Esophagus muscularis mucosa (tissue), 4 donors: ENCODE measurements at regions not wholly inside any gene's neighbourhood (a gene's known extent, or its start where the extent isn't known, plus 50 kb on each side); places are given as distances from the start of the nearest gene placed in this dataset.
"Not testable (repeated sequence)": the region's sequence is repeated elsewhere in the genome, so short reads cannot be mapped to it uniquely, and the experiment has no call there.

Experiments used
- DNase-seq: peaks from one replicate; pipeline ENCODE4 v3.0.0-alpha.2; 2017; ENCODE audit errors: extremely low spot score
- H3K27ac ChIP-seq, 4 donors: fragments of 200-600 bp; sonication (generic); replicated peaks in 1 of 4; 1 replicate in 3 of 4; 2 replicates in 1 of 4; pipeline ENCODE4 v1.5.1; 2016 to 2019; ENCODE audit warnings: mild to moderate bottlenecking in 1 of 4
- H3K27me3 ChIP-seq, 4 donors: fragments of 200-600 bp; sonication (generic); one replicate each; pipeline versions ENCODE4 v1.5.1 to v1.6.0; 2016 to 2019
- H3K36me3 ChIP-seq, 4 donors: fragments of 200-600 bp; sonication (generic); one replicate each; pipeline ENCODE4 v1.5.1; 2016 to 2019
- H3K4me1 ChIP-seq, 4 donors: fragments of 200-600 bp; sonication (generic); one replicate each; pipeline ENCODE4 v1.5.1; 2016 to 2019
- H3K4me3 ChIP-seq, 4 donors: fragments of 200-600 bp; sonication (generic); 1 replicate in 2 of 4; 2 replicates in 2 of 4; pipeline ENCODE4 v1.5.1; 2016 to 2019; ENCODE audit warnings: mild to moderate bottlenecking in 4 of 4, moderate library complexity in 1 of 4
- H3K9me3 ChIP-seq, 4 donors: fragments of 200-600 bp; sonication (generic); 1 replicate in 3 of 4; 2 replicates in 1 of 4; pipeline ENCODE4 v1.5.1; 2016 to 2019
- EP300 ChIP-seq: sonication (generic); formaldehyde crosslinking; IDR thresholded peaks from one replicate; pipeline ENCODE4 v1.6.1; 2017; ENCODE audit warnings: antibody characterized with exemption
- POLR2A ChIP-seq: fragments of 450-650 bp; IDR thresholded peaks from one replicate; pipeline ENCODE4 v1.6.1; 2017; ENCODE audit warnings: antibody characterized with exemption, moderate library complexity, mild to moderate bottlenecking, low read depth
- POLR2AphosphoS5 ChIP-seq, 2 donors: sonication (generic); formaldehyde crosslinking; IDR thresholded peaks; one replicate each; pipeline ENCODE4 v1.6.1; 2017; ENCODE audit warnings: antibody characterized with exemption in 2 of 2
- WGBS: methylation state at CpG from one replicate; pipeline ENCODE4 v1.1.5; 2018; 5-methylcytosine and 5-hydroxymethylcytosine counted together
- intact Hi-C: fragments of 100-400 bp; cut with DNase I; formaldehyde crosslinking; loops from one replicate; pipeline ENCODE4 v1.15.1; 2023
- TF ChIP-seq, protein P1 (sequence below), 3 experiments: fragments of 200-600 bp in 2 of 3; fragments of 450-650 bp in 1 of 3; sonication (generic) in 2 of 3; IDR thresholded peaks; one replicate each; pipeline ENCODE4 v1.5.1; 2017 to 2019; ENCODE audit warnings: antibody characterized with exemption in 3 of 3, mild to moderate bottlenecking in 2 of 3, moderate library complexity in 1 of 3

DNA sequence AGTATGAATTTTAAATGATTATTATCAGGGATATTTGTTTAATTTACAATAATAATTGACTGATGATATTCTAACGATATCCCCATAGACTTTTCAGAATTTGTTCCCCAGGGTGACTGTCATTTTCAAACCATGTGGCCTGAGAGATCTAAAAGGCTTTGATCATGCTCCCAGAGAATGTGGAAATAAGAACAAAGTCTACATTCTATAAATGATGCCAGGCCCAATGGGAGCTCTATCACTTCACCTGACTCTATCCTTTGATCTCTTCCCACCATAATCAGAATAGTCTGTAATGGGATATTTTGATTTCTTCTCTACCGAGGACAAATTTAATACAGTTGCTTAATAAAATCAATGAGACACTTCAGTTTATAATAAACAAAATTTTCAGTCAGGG is 483.4 kb upstream of the IRAK1BP1 start:
- 45% methylated on average over 2 of the region's 2 CpGs for WGBS
- Histone ChIP-seq H3K9me3 (peaks cover 0 to 13% (median 0%) of the 10 kb centered on the region in 4 donors), H3K4me3 (no peak overlapping the region), H3K4me1 (no peaks in the 10 kb centered on the region), H3K27ac (no peak overlapping the region), H3K27me3 (no peaks in the 10 kb centered on the region), H3K36me3 (no peaks in the 10 kb centered on the region)
- DNase-seq = no peak
- intact Hi-C loops = no loop called here
- TF ChIP-seq POLR2AphosphoS5 (IDR thresholded peaks at IDR 0.05) (no peak), EP300 (no peak), POLR2A (no peak)
- TF ChIP-seq, protein P1, sequence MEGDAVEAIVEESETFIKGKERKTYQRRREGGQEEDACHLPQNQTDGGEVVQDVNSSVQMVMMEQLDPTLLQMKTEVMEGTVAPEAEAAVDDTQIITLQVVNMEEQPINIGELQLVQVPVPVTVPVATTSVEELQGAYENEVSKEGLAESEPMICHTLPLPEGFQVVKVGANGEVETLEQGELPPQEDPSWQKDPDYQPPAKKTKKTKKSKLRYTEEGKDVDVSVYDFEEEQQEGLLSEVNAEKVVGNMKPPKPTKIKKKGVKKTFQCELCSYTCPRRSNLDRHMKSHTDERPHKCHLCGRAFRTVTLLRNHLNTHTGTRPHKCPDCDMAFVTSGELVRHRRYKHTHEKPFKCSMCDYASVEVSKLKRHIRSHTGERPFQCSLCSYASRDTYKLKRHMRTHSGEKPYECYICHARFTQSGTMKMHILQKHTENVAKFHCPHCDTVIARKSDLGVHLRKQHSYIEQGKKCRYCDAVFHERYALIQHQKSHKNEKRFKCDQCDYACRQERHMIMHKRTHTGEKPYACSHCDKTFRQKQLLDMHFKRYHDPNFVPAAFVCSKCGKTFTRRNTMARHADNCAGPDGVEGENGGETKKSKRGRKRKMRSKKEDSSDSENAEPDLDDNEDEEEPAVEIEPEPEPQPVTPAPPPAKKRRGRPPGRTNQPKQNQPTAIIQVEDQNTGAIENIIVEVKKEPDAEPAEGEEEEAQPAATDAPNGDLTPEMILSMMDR (IDR thresholded peaks at IDR 0.05) = no peak

DNA sequence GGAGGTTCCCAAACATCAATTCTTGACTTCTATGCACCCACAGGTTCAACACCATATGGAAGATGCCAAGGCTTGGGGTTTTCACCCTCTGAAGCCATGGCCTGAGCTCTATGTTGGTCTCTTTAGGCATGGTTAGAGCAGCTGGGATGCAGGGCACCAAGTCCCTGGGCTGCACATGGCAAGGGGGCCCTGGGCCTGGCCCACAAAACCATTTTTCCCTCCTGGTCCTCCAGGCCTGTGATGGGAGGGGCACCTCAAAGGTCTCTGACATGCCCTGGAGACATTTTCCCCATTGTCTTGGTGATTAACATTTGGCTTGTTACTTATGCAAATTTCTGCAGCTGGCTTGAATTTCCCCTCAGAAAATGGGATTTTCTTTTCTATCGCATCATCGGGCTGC is 480.5 kb upstream of the IRAK1BP1 start:
- H3K27me3 ChIP-seq, intact Hi-C loops, H3K27ac ChIP-seq, H3K4me1 ChIP-seq, DNase-seq, H3K36me3 ChIP-seq, H3K4me3 ChIP-seq: not testable (repeated sequence)
- 89% methylated on average over 2 of the region's 2 CpGs for WGBS
- peaks cover 0 to 13% (median 0%) of the 10 kb centered on the region in 4 donors for H3K9me3 ChIP-seq

DNA sequence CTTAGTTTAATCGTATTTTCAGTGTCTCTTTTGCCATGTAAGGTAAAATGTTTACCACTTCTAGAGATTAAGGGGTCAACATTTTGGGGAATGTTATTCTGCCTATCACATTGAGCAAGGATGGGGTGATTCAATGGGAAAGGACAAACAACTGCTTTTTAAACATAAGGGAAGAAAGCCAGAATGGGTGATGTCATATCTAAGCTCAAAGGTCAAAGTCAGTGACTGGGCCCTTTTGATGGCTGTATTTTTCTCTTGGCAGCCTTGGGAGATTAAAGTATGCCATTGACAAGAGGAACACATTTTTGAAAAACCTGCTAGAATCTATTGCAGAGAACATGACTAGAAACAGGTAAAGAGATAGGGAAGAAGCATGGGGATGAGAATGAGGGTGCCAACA is 477.3 kb upstream of the IRAK1BP1 start:
- intact Hi-C loops = no loop called here
- no peaks in the 10 kb centered on the region for H3K27me3 ChIP-seq
- no peak overlapping the region for H3K4me3 ChIP-seq
- no peaks in the 10 kb centered on the region for H3K4me1 ChIP-seq
- TF ChIP-seq POLR2A (no peak), POLR2AphosphoS5 (IDR thresholded peaks at IDR 0.05) (no peak), EP300 (no peak)
- TF ChIP-seq, protein P1 (IDR thresholded peaks at IDR 0.05) = no peak
- no peaks in the 10 kb centered on the region for H3K36me3 ChIP-seq
- no peak for DNase-seq
- WGBS = 80% methylated on average over 1 of the region's 1 CpG
- H3K9me3 ChIP-seq = peaks cover 0 to 13% (median 0%) of the 10 kb centered on the region in 4 donors
- H3K27ac ChIP-seq = no peak overlapping the region

DNA sequence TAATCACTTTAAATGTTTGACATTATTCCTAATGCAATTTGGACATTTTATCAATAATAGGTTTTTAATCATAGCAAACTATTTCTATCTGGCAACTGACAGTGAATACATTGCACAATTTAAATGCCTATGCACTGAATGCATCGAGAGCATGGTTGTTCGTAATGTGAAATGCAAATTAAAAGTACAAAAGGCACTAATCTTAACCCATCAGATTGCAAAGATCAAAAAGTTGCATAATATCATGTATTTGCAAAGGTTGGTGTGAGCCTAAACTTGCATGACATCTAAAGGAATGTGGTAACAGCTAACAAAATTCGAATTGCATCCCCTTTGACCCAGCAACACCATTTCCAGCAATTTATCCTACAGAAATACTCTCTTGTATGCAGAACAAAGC is 469.9 kb upstream of the IRAK1BP1 start:
- 34% methylated on average over 3 of the region's 3 CpGs for WGBS
- intact Hi-C loops = no loop called here
- TF ChIP-seq EP300 = no peak
- no peak for TF ChIP-seq POLR2AphosphoS5 (IDR thresholded peaks at IDR 0.05)
- no peak for TF ChIP-seq POLR2A
- TF ChIP-seq, protein P1 (IDR thresholded peaks at IDR 0.05) = no peak
- H3K4me3 ChIP-seq = no peak overlapping the region
- no peaks in the 10 kb centered on the region for H3K4me1 ChIP-seq
- no peak for DNase-seq
- H3K36me3 ChIP-seq = no peaks in the 10 kb centered on the region
- no peaks in the 10 kb centered on the region for H3K27me3 ChIP-seq
- H3K27ac ChIP-seq = no peak overlapping the region
- H3K9me3 ChIP-seq = no peaks in the 10 kb centered on the region

DNA sequence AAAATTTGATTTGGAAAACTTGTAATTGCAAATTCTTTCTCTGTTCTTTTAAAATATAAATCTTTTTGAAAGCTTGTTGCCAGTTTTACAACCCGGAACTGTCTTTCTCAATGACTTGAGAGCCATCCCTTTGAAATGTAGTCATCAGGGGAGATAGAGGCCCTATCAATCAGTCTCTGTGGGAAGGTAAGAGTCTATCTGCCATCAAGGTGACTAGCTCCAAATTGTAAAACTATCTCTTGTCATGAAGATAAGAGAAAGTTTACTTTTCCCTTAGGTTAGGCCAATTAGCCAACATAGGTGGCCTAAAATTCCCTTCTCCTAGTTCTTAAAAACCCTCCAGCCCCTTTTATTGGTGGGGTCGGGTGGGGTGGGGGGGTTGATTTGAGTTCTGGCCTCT is 469.1 kb upstream of the IRAK1BP1 start:
- no peaks in the 10 kb centered on the region for H3K9me3 ChIP-seq
- no peaks in the 10 kb centered on the region for H3K36me3 ChIP-seq
- no peaks in the 10 kb centered on the region for H3K4me1 ChIP-seq
- intact Hi-C loops = no loop called here
- no peak overlapping the region for H3K4me3 ChIP-seq
- TF ChIP-seq POLR2A (no peak), POLR2AphosphoS5 (IDR thresholded peaks at IDR 0.05) (no peak), EP300 (no peak)
- TF ChIP-seq, protein P1 (IDR thresholded peaks at IDR 0.05) = no peak
- 50% methylated on average over 2 of the region's 2 CpGs for WGBS
- DNase-seq = no peak
- H3K27me3 ChIP-seq = no peaks in the 10 kb centered on the region
- no peak overlapping the region for H3K27ac ChIP-seq
